ENCODE measurements at regions not wholly inside any gene's neighbourhood (a gene's known extent, or its start where the extent isn't known, plus 50 kb on each side); places are given as distances from the start of the nearest gene placed in this dataset.

- no peak for DNase-seq
Observed at GRCh38 chr2:105617631-105618350, 126.9 kb upstream of the NCK2 start.

- DNase-seq = no peak
Observed at GRCh38 chr2:105615305-105615704, 129.4 kb upstream of the NCK2 start.

GRCh38 chr2:105611811-105612424 lies 132.8 kb upstream of the NCK2 start:
- no peak for DNase-seq

GRCh38 chr2:105611333-105611637 lies 133.4 kb upstream of the NCK2 start:
- no peak for DNase-seq

DNA sequence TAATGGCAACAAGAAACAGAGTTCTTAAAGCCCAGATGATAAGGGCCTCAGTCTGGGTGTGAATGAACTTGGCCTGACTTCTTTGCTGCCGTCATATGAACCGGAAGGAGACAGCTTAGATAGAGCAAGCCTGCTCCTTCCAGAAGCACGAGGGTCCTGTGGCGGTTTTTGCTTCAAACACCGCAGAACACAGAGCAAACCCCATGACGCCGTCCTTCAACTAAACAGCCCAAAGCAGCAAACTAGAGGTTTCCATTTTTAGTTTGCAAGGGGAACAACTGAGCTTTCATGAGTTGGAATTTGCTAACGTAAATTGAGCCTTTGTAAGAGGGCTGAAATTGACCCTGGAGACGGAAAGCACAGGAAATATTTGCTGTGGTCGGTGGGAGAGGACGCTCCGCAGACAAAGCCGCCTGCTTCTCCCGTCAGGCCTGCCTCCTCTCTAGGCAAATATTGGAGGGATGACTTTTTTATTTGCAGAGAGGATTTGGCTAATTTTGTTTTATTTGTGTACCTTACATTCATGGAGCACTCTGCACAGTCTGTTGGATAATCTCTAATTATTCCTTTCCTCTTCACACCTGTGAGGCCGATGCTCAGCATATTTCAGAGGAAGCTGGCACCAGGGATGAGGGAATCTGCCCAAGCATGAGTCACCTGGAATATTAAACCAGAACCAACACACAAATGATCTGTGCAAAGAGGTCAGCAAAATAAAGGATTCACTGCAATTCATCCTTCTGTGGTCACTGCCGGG lies 134.0 kb upstream of the NCK2 start:
- DNase-seq = no peak

GRCh38 chr2:105609746-105610402 lies 134.8 kb upstream of the NCK2 start:
- DNase-seq = no peak

GRCh38 chr2:105607920-105608504 lies 136.7 kb upstream of the NCK2 start:
- DNase-seq = no peak

DNA sequence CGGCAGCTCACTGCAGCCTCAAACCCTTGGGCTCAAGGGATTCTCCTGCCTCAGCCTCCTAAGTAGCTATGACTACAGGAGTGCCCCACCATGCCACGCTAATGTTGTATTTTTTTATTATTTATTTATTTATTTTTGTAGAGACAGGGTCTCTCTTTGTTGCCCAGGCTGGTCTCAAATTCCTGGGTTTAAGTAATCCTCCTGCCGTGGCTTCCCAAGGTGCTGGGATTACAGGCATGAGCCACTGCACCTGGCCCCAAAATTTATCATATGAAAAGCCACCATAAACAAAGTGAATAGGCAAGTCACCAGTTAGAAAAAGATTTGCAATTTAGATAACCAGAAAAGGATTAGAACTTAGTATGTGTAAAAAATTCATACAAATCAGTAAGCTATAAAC lies 138.6 kb upstream of the NCK2 start:
- DNase-seq = no peak

DNA sequence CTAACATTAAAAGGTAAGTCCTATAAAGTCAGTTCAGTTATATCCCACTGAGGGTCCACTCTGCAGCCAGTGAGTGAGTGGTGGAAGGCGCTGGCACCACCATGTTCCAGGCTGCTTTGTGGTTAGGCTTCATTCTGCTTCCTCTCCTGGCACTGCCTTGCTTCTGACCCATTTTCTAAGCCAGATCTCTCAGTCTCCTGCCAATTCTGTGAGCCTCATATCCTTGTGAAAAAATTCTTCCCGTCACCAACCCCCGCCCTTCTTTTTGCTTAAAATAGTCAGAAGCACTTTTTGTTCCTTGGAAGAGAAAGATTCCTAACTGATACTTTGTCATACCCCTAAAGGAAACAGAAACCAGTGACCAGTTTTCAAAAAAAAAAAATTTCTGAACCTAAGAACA lies 139.8 kb upstream of the NCK2 start:
- DNase-seq = no peak

- peak; percentile 99 for DNase-seq
Observed at GRCh38 chr2:105600949-105601794, 143.5 kb upstream of the NCK2 start.

DNA sequence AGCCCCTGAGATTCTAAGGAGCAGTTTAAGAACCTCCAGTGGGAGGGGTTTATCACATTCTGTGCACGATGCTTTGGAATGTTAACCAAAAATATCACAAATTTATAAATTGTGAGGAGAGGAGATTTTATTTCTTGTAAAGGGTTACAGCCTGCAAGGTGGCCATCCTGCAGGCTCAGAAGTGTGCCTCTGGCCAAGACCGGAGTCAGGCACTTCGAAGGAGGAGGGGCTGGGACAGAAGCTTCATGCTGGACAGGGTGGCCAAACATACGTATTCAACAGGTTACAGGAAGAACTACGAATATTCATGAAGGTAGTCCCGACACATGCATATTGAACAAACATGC lies 144.1 kb upstream of the NCK2 start:
- no peak for DNase-seq

DNA sequence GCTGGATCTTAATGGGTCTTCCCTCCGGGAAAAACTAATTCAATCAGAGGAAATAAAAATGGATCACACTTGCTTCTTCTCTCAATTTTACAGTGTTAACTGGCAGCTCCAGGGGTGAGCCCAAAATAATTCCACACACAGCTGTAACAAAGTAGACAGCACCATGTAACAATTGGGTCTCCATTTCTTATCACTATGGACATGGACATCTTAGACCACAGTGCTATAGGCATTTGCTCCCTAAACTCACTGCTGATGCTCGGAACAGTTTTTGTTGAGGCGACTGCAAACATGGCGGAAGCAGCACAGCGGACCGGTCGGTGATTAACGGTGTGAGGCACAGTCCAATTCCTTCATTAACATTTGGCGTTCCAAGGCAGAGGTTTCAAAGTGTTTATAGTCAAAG lies 144.7 kb upstream of the NCK2 start:
- no peak for DNase-seq

DNA sequence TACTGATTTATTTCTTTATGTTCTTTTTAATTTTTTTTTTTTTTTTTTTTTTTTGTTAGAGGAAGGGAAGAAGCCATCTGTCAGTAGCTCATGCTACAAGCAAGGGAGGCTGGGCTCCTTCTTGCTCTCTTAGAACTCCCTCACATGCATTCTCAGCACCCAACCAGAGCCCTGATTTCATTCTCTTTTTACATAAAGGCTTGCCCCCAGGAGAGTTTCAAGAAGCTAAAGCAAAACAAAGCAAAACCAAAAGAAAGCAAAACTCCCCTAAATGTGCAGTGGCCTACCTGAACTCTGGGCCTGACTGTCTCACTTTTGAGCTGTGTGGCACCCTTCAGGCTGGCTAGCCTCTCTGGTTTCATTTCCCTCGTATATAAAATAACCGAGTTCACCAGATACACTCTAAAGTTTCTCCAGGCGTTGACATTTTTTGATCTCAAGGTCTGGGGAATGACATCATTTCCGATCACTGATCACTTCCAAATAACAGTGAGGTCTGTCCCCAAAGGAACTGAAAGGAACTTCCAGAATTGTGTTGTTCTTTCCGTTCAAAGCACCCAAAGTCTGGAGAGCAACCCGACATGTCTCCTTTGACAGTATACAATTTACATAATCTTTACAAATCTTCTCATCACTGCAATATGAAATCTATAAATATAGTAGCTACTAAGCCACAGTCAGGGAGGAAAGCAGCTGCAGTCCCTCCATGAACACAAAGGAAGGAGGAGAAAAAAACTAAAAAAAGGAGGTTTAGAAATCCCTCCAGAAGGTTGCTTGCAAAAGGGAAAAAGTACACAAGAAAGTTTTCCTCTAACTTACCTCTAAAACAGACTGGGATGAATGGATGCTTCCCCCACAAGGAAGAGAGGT lies 145.6 kb upstream of the NCK2 start:
- no peak for DNase-seq

DNA sequence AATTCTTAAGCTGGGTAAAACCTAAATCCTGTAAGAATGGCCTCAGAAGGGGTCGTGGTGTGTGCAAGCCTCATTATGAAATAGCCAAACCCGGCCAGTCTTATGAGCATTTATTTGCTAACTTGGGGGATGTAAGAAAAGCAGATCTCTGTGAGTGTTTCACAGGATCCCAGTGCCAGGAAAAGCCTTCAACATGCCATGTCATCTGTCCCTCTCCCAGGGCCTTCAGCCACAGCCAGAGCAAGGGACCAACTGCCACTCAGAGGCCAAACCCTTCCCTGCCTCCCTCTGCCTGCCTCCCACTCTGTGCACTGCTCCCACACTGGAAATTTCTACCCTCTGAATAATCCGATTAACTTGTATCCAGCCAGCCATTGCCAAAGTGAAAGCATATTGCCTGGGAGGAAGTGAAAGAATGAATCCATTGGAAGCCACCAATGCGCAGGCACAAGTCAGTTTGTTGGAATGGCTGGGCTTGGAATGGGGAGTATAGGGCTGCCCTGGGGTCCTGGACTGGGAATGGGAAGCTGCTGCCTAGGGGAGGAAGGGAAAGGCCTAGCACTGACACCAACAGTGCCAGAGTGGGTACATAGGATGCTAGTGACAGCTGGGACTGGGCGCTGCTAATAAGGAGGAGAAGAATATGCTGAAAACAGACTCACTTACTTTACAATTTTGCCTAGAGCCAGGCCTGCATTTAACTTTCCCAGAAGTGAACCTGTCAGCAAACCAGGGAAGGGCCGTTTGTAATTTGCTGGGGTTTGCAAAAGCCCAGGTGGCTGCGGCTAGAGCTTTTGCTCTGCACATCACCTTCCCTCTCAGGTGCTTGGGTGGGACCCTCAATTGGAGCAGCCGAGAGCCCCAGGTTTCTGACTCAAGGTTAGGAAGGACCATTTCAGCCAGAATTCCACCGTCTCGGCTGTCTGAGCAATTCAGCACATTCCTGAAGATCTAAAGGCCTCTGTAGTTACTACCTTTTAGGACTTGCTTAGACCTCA lies 146.6 kb upstream of the NCK2 start:
- DNase-seq = peak; percentile 26

GRCh38 chr2:105597011-105597805 lies 147.5 kb upstream of the NCK2 start:
- DNase-seq = no peak

DNA sequence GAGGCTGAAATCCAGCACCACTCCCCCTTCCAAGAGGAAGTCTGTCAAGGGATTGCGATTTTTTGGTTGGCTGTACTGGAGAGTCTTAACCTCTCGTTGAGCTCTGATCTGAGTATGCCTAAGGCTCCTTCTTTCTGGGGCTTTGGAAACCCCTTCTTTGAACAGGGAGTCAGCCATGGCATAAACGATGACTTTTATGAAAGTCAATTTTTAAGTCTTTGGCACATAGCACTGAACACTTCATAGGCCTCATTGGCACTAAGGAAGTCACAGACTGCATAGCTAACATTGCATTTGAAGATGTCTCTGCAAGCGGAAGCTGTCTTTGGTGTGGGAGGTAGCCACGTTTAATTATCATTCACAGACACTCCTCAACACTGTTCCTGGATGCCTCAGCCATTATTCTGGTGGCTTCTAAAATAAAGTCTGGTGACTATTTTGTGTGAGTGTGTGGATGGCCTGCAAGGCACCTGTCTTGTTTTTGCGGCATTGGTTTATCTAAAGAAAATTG lies 148.2 kb upstream of the NCK2 start:
- DNase-seq = no peak

DNA sequence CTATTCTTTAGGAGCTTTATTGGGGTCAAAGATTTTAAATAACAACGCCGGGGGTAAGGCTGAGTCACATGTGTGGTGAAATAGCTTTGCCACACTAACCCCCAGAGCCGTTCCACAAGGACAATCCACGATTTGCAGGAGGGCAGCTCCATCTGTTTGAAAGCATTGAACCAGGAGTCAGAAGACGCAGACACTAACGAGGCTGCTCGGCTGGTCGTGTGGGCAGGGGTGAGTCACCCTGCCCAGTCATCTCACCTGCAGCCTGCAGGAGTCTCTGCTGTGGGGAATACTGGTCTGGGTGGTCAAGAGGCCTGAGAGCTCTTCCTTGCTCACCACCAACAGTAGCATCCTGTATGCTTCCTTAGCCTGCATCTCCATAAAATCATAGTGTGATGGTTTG lies 149.2 kb upstream of the NCK2 start:
- no peak for DNase-seq

GRCh38 chr2:105593221-105593967 lies 151.3 kb upstream of the NCK2 start:
- DNase-seq = no peak
